ENCODE measurements at regions not wholly inside any gene's neighbourhood (a gene's known extent, or its start where the extent isn't known, plus 50 kb on each side); places are given as distances from the start of the nearest gene placed in this dataset.

DNA sequence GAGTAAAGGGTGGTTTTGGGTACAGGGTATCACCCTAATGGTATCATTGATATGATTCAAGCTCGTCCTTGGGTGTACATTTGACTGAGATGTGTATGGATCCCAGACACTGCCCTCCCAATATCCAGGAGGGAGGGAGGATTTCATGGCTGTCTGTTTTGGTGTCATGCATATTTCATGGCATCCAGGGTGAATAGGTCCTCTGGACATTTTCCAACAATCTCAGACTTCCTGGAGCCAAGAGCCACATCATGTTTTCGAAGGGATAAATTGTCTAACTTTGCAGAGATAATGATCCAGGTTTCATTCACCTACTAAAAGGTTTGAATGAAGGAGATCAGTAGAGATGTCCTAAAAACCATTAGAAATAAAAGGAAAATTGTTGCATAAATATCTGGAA is 431.9 kb downstream of the SHISA9 start (continued):
- TF ChIP-seq ZNF609 (CRISPR knock-in tag; IDR thresholded peaks at IDR 0.05; ENCODE audit: borderline replicate concordance) = no peak
- no peak for TF ChIP-seq KLF10 (CRISPR knock-in tag; IDR thresholded peaks at IDR 0.05)
- TF ChIP-seq ZNF224 (CRISPR knock-in tag; IDR thresholded peaks at IDR 0.05) = no peak
- TF ChIP-seq TAF1 (IDR thresholded peaks at IDR 0.05; ENCODE audit: control insufficient read depth, extremely low read depth, insufficient read depth, low read length, severe bottlenecking) = no peak
- TF ChIP-seq, protein P1, sequence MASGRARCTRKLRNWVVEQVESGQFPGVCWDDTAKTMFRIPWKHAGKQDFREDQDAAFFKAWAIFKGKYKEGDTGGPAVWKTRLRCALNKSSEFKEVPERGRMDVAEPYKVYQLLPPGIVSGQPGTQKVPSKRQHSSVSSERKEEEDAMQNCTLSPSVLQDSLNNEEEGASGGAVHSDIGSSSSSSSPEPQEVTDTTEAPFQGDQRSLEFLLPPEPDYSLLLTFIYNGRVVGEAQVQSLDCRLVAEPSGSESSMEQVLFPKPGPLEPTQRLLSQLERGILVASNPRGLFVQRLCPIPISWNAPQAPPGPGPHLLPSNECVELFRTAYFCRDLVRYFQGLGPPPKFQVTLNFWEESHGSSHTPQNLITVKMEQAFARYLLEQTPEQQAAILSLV (tag; IDR thresholded peaks at IDR 0.05) = no peak
- no peak for TF ChIP-seq SAFB2 (IDR thresholded peaks at IDR 0.05; ENCODE audit: borderline replicate concordance, low read depth, low read length, severe bottlenecking)
- TF ChIP-seq XRCC4 (IDR thresholded peaks at IDR 0.05; ENCODE audit: extremely low read depth, insufficient read depth, insufficient read length) = no peak
